ENCODE measurements at regions not wholly inside any gene's neighbourhood (a gene's known extent, or its start where the extent isn't known, plus 50 kb on each side); places are given as distances from the start of the nearest gene placed in this dataset.

- H3K36me3 Mint-ChIP-seq (ENCODE audit: low read depth) = no peaks in the 10 kb centered on the region
- ATAC-seq (ENCODE audit: low read depth) (no peak), DNase-seq (no peak)
- intact Hi-C loops (cut with micrococcal nuclease) = no loop called here
- no peak for TF ChIP-seq CTCF (IDR thresholded peaks at IDR 0.05)
- no peaks in the 10 kb centered on the region for H3K27me3 Mint-ChIP-seq
- no peak overlapping the region for H3K4me3 Mint-ChIP-seq
- H3K9me3 Mint-ChIP-seq = no peaks in the 10 kb centered on the region
- POLR2A ChIA-PET = no interaction called here
- CTCF ChIA-PET = no interaction called here
- no peak overlapping the region for H3K27ac Mint-ChIP-seq
- no peaks in the 10 kb centered on the region for H3K4me1 Mint-ChIP-seq
Measured at GRCh38 chr18:46422552-46423055, 234.4 kb downstream of the LOXHD1 start.

- Mint-ChIP-seq H3K4me1 (no peaks in the 10 kb centered on the region), H3K9me3 (no peaks in the 10 kb centered on the region), H3K27me3 (no peaks in the 10 kb centered on the region), H3K4me3 (no peak overlapping the region), H3K27ac (no peak overlapping the region), H3K36me3 (ENCODE audit: low read depth) (no peaks in the 10 kb centered on the region)
- POLR2A ChIA-PET = no interaction called here
- ATAC-seq (ENCODE audit: low read depth) (no peak), DNase-seq (no peak)
- CTCF ChIA-PET = no interaction called here
- intact Hi-C loops (cut with micrococcal nuclease) = no loop called here
- no peak for TF ChIP-seq CTCF (IDR thresholded peaks at IDR 0.05)
Measured at GRCh38 chr18:46423226-46423805, 233.7 kb downstream of the LOXHD1 start.

- no peak overlapping the region for H3K27ac Mint-ChIP-seq
- DNase-seq (no peak), ATAC-seq (ENCODE audit: low read depth) (no peak)
- no peaks in the 10 kb centered on the region for H3K4me1 Mint-ChIP-seq
- H3K27me3 Mint-ChIP-seq = no peaks in the 10 kb centered on the region
- H3K9me3 Mint-ChIP-seq = no peaks in the 10 kb centered on the region
- no peak for TF ChIP-seq CTCF (IDR thresholded peaks at IDR 0.05)
- intact Hi-C loops (cut with micrococcal nuclease) = no loop called here
- POLR2A ChIA-PET = no interaction called here
- CTCF ChIA-PET = no interaction called here
- H3K36me3 Mint-ChIP-seq (ENCODE audit: low read depth) = no peaks in the 10 kb centered on the region
- no peak overlapping the region for H3K4me3 Mint-ChIP-seq
Measured at GRCh38 chr18:46424898-46425297, 232.1 kb downstream of the LOXHD1 start.

- ATAC-seq (ENCODE audit: low read depth) (no peak), DNase-seq (no peak)
- intact Hi-C loops (cut with micrococcal nuclease) = no loop called here
- H3K27me3 Mint-ChIP-seq = peaks cover 2% of the 10 kb centered on the region
- H3K36me3 Mint-ChIP-seq (ENCODE audit: low read depth) = no peaks in the 10 kb centered on the region
- no peaks in the 10 kb centered on the region for H3K4me1 Mint-ChIP-seq
- no peaks in the 10 kb centered on the region for H3K9me3 Mint-ChIP-seq
- H3K4me3 Mint-ChIP-seq = no peak overlapping the region
- POLR2A ChIA-PET = no interaction called here
- no peak for TF ChIP-seq CTCF (IDR thresholded peaks at IDR 0.05)
- CTCF ChIA-PET = no interaction called here
- no peak overlapping the region for H3K27ac Mint-ChIP-seq
Measured at GRCh38 chr18:46425511-46425910, 231.5 kb downstream of the LOXHD1 start.

GRCh38 chr18:46426021-46426678 lies 230.9 kb downstream of the LOXHD1 start:
- H3K4me1 Mint-ChIP-seq = no peaks in the 10 kb centered on the region
- intact Hi-C loops (cut with micrococcal nuclease) = no loop called here
- TF ChIP-seq CTCF (IDR thresholded peaks at IDR 0.05) = no peak
- no peaks in the 10 kb centered on the region for H3K9me3 Mint-ChIP-seq
- DNase-seq (no peak), ATAC-seq (ENCODE audit: low read depth) (no peak)
- POLR2A ChIA-PET = no interaction called here
- CTCF ChIA-PET = no interaction called here
- peaks cover 3% of the 10 kb centered on the region for H3K27me3 Mint-ChIP-seq
- no peak overlapping the region for H3K4me3 Mint-ChIP-seq
- no peaks in the 10 kb centered on the region for H3K36me3 Mint-ChIP-seq (ENCODE audit: low read depth)
- no peak overlapping the region for H3K27ac Mint-ChIP-seq

All from activated B cell treated with CpG ODN at 0.5 μM for 24 hours (primary cell).